Glomerular visceral epithelial cell (primary cell): ENCODE measurements at regions not wholly inside any gene's neighbourhood (a gene's known extent, or its start where the extent isn't known, plus 50 kb on each side); places are given as distances from the start of the nearest gene placed in this dataset.

Experiments used
- DNase-seq: peaks from one replicate; pipeline ENCODE4 v3.0.0-alpha.2; 2016; ENCODE audit errors: extremely low spot score

DNA sequence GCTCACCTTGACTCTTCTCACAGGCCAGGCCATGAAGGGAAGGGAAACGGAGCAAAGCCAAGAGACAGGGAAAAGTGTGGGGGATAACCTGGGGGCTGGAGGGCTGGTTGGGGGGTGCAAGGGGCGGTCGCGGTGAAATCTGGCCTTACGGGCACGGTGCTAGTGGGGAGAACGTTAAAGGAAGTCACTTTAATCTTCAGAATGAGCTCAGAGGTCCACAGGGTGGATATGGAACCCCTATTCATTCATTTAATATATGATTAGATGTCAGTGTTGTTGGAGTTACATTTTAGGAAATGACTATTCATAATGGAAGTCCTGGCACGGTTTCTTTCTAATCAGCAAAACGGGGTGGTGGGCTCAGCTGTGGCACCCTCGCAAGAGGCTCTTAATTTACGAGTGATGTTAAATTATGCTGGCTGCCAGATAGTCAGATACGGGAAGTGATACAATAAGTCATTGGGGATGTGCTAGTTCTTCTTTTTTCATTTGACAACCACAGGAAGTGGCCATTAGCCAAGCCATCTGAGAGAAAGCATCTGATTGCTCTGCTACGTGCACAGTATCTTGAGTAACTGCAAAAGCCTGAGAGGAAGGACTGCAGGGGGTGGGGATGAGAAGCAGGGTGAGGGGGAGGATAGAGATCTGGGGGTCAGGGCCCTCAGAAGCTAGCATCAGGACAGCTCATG is 253.0 kb downstream of the QKI start:
- no peak for DNase-seq

- no peak for DNase-seq
Measured at GRCh38 chr6:163665464-163665863, 250.9 kb downstream of the QKI start.

DNA sequence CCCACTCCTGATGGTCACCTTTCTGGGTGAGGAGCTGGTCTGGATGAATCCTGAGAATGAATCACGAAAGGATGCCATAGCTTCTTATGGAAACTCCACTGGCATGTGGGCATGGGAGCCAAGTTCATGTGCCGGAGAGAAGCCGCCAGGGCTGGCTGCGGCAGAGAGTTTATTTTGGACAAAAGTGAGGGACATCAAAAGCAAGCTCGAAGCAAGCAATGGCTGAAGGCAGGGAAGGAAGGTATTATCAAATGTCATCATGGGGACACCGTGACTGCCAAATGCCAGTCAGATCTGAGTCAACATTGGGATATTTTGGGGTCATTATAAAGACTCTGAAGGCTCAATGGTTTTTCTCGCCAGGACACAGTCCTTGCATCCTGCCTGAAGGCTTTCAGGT is 249.1 kb downstream of the QKI start:
- no peak for DNase-seq

DNA sequence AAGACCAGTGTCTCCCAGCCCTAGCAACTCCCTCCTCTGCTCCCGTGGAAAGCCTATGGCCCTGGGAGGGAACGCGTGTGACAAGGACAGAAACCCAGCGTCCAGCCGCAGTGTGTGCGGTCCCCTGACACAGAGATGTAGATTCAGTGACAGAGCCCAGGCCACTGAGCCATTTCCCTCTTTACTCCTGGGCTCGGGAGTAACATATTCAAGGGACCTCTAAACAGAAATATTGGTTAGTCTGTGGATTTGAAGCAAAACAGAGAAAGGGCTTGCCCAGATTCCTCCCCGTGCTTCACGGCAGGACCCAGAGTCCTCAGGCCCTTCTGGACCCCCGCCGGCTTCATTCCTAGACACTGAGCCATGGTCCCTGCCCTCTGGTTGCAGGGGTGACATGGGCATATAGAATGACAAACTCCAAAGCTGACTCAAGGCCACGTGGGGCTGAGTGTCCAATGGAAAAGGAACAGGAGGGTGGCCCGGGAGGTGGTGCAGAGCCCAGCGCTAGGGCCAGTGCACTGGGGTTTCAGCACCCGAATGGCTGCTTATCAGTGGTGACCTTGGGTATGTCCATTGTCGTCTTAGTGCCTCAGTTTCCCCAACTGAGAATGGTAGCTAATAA is 248.2 kb downstream of the QKI start:
- no peak for DNase-seq

DNA sequence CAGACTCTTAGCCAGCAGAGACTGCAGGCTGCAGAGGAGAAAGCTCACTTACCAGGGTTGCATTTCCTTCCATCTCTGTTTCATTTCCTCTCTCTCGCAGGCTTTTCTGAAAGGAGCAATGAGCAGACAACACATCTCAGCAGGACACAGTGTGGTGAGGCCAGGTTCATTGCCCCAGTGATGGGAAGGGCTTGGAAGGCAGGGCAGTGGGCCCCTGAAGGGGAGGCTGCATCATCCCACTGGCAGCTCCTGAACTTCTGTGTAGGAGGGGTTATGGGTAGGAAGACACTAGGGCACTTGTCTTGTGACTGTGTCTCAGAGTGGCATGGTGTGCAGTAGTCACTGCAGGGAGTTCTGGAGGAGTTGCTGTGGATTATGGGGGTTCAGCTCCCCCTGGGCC is 246.8 kb downstream of the QKI start:
- DNase-seq, result no peak

GRCh38 chr6:163659803-163660202 is 245.3 kb downstream of the QKI start:
- no peak for DNase-seq

DNA sequence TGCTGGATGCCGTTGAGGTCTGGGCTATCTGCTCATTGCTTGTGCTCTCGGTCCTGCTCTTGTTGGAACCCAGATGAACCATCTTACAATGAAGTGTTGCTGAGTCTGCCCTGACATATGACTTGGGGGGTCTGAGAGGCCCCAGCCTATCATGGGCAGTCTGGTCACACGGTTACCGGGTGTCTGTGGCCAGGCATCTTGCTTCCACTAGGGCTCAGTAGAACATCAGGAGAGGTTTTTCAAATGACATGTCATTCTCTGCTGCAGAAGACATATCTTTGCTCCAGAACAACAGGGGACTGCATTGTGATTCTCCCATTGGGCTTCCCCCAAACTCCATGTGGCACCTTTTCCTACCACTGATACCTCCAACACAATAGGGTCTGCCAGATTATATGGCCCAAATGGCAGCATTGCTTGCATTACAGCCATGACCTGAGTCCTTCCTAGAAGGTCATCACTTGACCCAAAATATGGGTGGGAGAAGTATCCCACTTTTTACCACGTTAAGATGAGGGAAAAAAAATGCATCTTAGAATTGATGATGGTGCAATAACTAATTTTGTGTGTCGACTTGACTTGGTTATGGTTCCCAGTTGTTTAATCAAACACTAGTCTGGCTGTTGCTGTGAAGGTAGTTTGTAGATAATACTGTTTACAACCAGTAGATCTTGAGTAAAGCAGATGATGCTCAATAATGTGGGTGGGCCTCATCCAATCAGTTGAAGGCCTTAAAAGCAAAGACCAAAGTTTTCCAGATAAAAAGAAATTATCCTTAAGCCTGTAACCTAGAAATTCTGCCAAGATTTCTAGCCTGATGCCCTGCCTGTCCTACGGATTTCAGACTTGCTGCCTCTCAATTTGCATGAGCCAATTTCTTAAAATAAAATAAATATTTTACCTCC is 241.0 kb downstream of the QKI start:
- no peak for DNase-seq

DNA sequence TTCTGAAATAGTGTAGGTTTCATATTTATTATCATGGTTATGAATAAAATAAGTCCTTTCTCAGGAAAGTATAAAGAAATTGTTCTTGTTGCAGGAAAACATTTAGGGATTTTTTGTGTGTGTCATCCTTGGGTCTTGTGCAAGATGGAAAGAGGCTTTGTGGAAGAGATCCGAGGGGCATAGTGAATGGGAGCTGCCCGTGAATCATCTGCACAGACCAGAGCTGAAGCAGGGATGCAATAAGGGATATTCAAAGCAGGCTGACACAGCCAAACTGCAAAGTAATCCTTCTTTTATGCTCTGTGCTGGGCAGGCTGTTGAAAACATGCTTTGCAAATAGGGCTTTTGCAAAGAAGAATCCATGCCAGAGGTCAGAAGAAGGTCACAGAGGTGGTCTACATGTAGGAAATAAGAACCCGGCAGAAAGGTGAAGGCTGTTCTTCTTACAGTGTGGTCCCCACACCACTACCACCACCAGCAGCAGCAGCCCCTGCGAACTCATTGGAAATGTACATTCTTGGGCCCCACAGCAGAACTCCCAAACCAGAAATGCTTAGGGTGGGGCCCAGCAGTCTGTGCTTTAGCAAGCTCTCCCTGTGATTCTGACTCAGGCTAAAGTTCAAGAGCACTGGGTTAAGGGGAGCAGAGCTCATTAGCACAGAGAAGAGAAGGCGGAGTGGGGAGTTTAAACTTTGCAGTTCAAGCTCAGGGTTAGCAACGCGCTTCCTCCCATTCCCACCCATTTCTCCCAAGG is 237.6 kb downstream of the QKI start:
- no peak for DNase-seq

DNA sequence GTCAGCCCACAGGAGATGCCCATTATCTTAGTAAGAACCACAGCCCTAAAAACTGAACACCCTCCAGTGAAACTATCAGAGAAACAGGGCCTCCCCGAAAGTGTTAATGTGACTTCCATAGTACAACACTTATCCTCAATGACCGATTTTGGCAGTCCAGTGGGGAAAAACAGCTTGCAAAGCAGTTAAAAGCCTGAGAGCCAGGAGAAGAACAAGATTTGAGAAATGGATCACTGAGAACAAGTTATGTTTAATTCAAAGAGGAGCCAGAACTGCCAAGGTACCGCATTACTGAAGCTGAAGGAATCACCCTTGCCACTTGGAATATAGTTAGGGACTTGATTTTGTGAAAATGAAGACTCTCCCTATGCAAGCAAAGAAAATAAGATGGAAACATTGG is 236.9 kb downstream of the QKI start:
- no peak for DNase-seq

DNA sequence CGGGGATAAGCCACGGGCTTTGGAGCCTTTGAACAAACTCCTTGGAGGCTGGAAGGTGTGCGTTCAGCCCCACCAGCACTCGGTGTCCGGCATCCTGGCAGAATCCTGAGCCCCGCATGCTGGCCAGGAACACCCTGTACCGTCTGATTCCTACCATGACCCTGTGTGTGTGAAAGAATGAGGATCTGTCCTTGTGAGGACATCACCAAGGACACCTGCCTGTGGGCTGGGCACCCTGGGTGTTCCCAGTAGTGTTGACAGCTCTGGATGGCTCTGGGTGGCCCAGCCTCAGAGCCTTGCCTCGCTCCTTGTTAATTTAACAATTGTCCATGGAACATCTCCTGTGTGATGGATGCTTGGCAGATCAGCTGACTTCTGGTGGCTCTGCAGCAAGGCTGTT is 234.3 kb downstream of the QKI start:
- DNase-seq, result no peak

- DNase-seq, result no peak
Measured at GRCh38 chr6:163647624-163648023, 233.1 kb downstream of the QKI start.

GRCh38 chr6:163646866-163647265 is 232.3 kb downstream of the QKI start:
- no peak for DNase-seq

DNA sequence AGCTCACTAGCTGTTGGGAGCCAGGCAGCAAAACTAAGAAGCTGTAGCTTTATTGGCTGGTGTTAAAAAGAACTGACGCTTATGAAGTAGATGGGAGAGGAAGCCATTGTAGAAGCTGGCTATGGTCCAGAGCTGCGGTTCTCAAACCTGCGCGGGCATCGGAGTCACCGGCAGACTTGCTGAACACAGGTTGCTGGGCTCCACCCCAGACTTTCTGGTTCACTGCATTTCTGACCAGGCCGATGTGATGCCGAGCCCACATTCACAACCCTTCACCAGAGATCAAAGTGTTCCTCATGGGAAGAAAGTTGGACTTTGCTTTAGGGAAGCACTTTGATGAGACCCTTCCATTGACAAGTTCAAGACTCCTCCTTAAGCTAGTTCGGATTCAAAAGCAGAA is 231.6 kb downstream of the QKI start:
- peak; percentile 75 for DNase-seq

GRCh38 chr6:163645560-163645959 is 231.0 kb downstream of the QKI start:
- DNase-seq, result no peak

DNA sequence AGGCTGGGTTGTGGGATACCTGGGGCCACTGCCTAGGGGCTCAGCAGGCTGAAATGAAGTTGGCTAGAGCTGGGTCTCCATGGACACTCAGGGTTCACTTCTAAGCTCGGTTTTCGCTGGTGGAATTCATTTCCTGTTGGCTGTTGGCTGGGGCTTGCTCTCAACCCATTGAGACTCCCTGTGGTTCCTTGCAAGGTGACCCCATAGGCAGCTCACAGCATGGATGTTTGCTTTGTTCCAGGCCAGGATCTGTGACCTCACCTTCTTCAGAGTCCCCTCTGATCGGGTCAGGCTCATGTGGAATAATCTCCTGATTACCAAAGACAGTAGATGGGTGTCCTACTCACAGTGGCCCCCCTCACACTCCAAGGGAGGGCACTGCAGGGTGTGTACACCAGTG is 229.3 kb downstream of the QKI start:
- no peak for DNase-seq

DNA sequence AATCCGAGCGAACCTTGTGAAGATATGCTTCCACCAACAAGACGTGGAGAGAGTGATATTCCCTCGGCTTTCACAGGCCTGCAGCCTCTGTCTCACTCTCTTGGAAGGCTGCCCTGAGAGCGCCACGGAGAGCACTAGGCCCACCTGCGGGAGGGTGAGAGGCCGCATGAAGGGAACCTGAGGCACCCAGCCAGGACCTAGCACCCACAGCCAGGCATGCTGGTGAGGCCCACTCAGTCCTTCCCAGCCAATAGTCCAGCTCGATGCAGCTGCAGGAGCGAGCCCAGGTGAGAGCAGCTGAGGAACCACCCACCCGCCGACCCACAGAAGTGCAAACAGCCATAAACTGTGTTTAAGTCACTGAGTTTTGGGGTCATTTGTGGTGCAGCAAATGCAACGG is 227.2 kb downstream of the QKI start:
- DNase-seq, result no peak

DNA sequence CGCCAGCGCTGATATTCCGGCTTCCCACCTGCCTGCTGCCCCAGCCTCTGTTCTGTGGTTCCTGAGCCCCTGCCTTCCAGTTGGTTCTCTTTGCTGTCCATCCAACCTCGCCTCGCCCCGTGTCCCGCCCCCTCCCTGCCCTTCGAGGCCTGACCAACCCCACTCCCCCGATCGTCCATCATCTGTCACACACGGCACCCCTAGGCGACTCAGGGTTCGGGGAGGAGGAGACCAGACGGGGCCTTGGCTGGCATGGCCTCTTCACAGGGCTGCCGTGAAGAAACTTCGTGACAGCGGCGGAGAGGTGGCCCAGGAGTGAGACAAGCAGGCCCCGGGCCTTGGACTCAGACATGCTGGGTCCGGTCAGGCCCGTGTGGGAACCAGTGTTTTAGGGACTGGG is 226.1 kb downstream of the QKI start:
- DNase-seq, result no peak

DNA sequence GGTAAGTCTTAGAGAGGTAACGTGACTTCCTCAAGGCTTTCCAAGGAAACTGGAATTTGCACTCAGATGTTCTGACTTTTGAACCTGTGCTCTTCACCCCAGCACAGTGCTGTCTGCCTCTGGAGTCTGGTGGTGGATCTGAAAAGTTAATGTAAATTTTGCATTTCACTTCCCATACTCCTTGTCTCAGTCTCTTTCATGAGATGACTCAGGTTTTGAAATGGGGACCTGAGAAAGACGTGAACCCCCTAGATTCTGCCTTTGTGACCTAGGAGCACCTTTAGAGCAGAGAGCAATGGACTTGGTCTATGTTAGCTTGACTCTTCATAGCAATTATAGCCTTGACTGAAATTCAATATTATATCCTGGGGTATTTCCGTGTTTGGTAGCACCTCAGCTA is 223.0 kb downstream of the QKI start:
- DNase-seq, result no peak

GRCh38 chr6:163635731-163636364 is 221.3 kb downstream of the QKI start:
- no peak for DNase-seq

DNA sequence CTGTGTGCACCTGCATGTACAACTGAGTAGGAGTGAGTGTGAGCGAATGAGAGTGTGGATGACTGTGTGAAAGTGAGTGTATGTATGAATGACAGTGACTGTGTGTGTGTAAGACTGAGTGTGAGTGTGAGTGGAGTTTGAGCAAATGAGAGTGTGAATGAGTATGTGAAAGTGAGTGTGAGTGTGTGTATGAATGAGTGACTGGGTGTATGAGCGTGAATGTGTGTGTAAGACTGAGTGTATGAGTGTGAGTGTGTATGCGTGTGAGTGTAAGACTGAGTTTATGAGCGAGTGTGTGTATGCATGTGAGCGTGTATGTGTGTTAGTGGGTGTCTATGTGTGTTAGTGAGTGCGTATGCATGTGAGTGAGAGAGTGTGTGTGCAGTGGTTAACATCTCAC is 220.8 kb downstream of the QKI start:
- DNase-seq, result no peak
